HuH-7.5 (cell line): ENCODE measurements at regions not wholly inside any gene's neighbourhood (a gene's known extent, or its start where the extent isn't known, plus 50 kb on each side); places are given as distances from the start of the nearest gene placed in this dataset.
"Not testable (repeated sequence)": the region's sequence is repeated elsewhere in the genome, so short reads cannot be mapped to it uniquely, and the experiment has no call there.

Source experiments
- DNase-seq: peaks from one replicate; pipeline ENCODE4 v3.0.0; 2011; ENCODE audit warnings: low spot score

DNA sequence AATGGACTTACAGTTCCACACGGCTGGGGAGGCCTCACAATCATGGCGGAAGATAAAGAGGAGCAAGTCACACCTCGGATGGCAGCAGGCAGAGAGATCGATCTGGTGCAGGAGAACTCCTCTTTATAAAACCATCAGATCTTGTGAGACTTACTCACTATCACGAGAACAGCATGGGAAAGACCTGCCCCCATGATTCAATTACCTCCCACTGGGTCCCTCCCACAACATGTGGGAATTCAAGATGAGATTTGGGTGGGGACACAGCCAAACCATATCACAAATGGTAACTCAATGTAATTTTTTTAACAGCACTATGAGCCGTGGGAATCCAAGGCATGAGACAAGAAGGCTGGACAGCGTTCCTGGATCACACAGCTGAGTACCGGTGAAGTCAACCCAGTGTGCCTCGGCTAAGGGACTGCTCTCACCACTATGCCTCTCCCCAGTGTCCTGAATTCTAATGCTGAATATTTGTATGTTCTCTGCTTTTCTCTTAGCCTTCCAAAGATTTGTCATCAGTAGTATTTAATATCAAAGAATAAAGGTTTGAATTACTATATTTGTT lies 84.3 kb downstream of the IRS2 start:
- not testable (repeated sequence) for DNase-seq

DNA sequence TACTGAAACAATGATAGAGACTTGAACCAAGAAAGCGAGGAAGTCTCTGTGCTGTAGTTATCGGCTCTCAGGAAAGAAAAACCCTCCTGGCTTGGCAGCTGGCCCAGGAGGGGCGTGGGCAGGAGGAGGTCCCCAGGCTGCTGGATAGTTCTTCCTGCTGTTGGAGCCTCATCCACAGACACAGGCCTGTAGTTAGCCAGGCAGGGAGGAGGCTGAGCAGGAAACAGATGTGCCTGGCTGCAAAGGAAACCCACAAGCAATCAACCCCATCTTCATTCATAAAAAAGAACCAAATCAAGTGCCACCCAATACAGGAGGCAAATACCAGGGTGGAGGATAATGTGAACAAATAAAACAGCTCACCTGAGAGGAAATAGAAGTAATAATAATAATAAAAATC lies 86.2 kb downstream of the IRS2 start:
- no peak for DNase-seq

DNA sequence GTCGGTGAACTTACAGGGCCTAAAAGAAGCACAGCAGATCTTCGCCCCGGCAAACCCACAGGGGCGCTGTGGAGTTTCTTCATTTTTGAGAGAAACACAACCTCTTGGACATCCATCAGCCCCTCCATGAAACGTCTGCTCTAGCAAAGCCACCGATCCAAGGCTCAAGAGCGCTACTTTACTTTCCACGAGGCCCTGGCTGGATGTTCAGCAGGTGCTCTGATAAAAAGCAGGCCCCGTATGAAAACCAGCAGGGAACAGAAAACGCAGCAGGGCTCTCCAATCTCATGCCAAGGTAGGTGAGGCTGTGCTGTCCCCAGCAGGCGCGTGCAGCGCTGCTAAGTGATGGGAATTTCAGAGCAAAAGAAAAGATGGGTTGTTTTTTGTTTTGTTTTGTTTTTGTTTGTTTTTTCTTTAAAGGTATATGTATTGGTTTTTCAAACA lies 86.7 kb downstream of the IRS2 start:
- no peak for DNase-seq

DNA sequence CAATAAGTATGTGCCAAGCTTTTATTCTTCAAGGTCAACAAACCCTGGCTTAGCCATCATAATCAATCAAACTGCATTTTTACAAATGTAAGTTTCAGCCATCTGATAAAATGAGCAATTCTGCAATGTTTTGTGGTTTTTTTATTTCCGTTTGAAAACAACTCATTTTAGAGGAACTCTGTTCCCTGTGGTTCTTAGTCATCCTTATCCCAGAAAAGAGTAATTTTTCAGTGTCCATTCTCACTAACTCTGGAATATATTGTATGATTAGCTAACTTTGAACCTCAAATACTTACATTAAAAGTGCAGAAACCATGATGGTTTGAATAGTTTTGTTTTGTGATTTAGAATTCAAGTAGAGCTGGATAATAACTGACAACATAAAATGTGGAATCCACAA lies 87.6 kb downstream of the IRS2 start:
- no peak for DNase-seq

DNA sequence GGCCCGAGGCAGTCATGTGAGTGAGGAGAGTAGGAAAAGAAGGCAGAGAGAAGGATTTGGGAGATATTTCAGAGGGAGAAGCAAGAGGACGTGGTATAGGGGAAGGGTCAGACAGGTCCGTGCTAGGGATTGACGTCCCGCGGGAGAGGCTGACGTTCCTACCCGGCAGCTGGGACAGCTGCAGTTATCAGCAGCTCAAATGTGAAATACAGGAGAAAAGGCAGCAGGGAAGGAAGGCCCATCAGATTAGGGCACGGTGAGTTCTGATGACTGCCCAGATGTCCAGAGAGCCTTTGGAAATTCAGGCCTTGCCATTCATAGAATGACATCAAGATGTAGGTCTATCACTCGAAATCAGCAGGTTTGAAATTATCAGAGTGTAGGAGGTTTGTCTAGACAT lies 88.4 kb downstream of the IRS2 start:
- DNase-seq: no peak

DNA sequence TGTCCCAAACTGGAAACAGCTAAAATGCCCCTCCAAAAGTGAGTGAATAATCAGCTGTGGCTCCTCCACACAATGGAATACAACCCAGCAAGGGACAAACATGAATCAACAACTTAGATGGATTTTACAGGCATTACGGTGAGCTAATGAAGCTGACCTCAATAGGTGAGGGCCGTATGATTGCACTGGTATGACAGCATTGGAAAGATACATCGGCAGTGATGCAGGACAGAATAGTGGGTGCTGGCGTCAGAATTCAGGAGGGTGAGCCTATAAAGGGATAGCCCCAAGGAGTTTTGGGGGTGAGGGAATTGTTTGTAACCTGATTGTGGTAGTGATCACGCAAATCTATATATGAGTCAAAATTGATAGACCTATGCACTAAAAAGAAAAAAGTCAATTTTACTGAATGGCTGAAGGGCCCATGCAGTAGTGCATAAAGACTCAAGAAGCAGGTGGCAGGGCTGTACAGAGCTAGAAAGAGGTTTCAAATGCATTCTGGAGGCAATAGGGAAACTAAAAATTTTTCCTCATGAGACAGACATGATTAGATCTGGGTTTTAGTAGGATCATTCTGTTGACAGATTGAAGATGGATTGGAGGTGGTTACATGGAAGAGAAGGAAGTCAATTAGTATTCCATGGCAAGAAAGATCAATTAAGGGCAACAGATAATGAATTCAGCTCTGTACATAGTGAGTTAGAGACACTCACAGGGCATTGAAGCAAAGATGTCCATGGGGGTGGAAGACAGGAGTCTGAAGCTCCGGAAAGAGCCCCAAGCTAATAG lies 90.8 kb downstream of the IRS2 start:
- DNase-seq: no peak

DNA sequence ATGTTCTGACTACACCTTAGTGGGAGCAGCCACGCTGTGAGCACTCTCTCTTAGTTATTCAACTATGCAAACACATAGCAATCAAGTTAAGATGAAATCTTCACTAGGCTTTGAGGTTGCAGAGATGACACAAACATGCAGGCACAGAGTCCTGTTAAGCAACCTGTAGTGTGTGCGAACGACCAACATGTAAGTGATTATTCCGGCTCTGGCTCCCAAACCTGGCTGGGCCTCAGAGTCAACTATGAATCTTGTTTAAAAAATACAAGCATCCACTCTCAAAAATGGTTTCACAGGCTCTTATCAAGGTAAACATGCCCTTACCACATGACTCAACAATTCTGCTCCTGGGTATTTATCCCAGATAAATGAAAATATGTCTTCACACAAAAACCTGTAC lies 91.4 kb downstream of the IRS2 start:
- DNase-seq: no peak

DNA sequence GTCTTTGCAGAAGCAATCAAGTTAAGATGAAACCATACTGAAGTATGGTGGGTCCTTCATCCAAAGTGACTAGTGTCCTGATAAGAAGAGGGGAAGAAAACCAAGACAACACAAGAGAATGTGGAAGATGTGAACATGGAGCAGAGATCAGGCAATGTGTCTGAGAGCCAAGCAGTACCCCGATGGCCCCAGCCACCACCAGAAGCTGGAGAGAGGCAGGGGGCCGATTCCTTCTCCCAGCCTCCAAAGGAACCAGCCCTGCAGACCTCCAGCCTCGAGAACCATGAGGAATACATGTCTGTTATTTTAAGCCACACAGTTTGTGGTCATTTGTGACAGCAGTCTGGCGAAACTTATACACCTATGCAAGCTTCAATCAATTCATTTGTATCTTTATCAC lies 93.2 kb downstream of the IRS2 start:
- DNase-seq: no peak

DNA sequence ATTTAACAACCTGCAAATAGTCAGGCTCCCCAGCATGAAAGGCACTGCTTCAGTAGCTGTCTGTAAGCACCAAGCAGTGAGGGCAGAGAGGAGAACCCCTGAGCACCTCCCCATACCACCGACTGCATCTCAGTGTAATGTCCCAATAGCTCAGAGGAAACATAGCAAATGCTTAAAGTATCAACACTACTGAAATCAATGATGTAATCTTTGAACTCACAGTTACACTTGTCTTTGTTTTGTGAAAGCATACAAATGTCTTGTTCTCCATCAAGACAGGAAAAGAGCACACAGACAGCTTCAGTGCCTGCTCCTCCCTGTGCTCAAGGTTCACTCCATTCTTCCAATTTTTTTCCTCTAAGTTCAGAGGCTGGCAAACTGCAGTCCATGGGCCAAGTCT lies 94.7 kb downstream of the IRS2 start:
- DNase-seq: no peak

DNA sequence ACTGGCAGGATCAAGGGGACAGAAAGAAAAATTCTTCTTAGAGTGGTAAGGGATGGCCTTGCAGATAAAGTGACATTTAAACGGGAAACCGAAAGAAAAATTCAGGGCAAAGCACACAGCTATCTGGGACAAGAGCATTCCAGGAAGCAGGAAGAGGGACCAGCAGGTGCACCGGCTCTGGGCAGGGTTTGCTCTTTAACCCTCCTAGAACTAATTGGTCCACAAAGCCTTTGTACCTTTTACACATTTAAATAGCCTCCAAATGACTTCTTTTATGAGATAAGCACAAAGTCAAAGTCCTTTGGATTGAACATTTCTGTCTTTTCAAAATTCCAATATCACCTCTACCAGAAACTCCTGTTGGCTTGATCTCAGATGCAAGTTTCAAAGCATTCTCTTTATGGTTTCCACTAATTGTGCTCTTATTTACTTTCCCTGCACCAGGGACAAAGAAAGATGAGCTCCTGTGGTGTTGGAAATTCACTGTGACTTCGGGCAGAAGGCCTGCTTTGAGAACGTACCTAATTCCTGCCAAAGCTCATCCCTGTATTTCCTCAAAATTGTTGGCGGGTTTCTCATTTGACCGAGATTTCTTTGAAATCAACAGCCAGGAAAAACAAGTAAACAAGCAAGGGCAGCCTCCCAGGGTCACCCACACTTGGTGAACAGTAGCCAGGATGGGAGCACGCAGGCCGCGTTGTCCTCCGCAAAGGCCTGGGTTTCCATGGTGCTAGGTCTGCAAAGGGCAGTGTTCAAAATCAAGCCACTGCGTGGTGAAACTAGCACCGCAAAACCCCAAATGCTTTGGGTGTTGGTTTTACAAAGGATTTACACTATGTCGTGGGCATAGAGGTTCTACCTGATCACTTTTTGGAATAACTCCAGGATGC lies 98.6 kb downstream of the IRS2 start:
- DNase-seq: no peak

DNA sequence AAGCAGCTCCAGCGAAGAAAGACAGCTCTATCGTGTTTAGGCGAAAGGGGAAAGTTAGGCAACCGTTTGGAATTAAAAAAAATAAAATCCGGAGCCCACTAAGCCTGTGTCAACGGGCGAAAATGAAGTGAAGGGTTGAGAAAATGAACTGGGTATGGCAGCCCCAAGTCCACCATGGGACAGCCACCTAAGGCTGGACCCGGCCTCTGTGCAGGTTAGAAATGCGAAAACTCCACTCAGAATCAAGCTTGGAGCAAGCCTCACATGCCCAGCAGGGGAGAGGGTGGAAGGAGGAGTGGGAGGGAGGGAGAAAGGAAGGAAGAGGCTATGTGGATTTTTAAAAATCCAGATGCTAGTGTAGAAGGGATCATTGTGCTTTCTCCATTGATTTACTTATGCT lies 101.2 kb downstream of the IRS2 start:
- DNase-seq: no peak

DNA sequence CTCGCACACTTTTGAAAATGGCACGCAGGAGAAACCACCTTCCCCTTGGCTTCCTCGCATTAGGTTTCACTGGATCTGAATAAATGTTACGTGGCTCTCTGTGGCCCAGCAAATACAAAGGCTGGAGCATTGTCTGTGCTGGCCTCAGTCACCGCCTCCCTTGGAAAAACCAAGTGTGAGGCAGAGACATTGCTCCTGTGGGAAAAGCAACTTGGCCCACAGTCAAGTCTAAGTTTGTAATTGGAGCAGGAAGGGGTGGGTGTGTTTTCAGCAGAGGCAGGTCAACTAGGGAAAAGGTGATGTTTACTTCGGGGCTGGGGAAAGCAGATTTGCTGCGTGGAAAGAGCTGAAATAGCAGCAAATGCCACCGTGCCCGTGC lies 101.6 kb downstream of the IRS2 start:
- no peak for DNase-seq

DNA sequence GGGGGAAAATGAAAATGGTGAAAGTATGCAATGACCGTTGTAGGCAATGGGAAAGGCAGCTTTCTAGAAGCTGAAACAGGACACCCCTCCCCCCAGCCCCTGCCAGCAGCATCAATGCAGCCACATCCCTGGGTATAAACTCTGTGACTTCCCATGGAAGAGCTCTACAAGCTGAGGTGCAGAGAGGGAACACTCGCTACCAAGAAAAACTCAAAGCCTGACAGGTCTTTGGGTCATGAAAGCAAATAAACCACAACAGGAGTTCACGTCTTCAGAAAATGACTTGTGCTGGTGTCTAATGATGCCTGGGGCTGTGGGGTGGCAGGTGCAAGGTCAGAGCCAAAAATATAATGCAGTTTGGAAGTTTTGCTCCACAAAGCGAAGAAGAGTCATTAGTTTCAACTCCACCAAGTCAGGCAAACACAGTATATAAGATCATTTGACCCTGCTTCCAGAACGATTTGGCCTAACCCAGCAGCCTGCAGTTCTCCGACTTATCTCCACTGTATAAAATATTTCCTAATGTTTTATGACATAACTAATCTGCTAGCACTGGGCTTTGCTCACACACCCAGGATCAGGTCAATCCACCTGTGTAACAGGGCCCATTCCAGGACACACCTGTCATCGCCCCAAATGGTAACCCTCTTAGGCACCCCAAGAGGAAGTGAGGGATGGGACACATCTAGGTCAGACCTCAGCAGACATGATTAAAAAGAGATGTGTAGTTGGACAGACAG lies 102.1 kb downstream of the IRS2 start:
- no peak for DNase-seq

DNA sequence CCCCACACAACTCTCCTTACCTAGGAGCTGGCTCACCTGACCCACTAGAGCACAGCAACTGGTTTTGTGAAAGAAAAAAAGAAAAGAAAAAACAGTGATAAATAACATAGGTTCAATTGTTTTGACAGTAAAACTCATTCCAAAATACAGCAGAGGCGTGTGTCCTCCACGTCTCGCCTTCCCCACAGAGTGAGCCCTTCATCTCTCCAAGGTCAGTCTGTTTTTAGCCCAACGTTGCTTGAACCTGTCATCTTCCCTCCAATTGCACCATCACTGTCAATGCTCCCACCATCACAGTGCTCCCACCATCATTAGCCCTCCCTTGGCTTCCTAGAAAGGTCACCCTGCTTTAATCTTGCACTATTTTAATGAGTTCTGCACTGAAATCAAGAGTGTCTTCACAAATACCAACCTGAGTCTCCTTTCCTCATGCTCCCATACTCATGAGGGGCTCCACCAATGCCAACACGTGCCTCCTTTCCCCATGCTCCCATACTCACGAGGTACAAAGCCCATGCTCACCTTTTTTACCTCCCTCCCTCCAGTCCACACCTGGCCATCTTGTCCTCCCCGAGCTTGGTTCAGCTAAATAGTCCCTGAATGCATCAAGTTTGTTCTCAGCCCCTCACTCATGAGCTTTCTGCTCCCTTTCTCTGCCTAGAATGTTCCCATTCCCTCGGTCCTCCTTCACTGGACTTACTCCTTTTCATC lies 103.7 kb downstream of the IRS2 start:
- DNase-seq: no peak

DNA sequence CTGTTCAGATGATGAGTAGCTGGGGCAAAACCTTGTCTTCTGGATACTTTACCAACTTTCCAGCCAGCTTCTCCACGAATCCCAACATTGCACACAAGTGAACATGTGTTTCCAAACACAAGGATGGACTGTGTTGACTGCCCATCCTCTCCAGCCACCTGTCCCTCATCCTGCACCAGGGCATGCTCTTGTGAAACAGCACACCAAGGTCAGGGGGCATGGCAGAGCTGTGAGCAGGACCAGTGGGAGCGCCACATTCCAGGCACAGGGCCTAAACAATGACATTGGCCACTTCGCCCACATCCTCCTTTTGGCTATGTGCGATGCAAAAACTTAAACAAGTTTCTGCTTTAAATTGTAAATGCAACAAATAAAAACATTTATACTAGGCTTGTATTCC lies 105.5 kb downstream of the IRS2 start:
- no peak for DNase-seq

DNA sequence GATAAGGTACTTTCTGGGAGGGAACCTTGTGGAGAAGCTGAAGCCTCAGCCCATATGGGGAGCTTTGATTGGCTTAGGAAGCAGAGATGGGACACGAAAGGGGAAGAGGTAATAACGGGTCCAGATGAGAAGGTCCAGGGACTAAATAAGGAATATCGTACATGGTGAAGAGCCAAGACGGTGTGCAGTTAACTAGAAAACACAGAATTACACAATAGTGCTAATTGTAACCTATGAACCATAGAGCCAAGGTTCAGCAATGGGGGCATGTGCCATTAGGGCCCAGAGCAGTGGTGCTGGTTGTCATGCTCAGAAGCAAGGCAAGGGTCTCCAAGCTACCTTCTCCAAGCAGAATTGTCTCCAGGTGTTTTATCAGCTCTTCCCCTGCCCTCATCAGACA lies 106.1 kb downstream of the IRS2 start:
- DNase-seq: no peak

DNA sequence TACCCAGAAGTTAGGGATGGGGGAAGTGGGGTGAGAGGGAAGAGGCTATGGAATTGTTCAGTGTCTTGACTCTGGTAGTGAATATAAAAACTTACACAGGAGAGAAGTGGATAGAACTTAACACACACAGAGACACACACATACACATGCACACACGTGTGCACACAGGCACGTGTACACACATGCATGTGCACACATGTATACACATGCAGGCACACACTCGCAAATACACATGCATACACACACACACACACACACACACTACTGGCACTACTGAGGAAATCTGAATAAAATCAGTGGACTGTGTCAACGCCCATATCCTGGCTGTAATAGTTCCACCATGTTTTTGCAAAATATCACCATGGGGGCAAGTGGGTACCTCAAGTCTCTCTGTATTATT lies 107.9 kb downstream of the IRS2 start:
- DNase-seq: no peak

DNA sequence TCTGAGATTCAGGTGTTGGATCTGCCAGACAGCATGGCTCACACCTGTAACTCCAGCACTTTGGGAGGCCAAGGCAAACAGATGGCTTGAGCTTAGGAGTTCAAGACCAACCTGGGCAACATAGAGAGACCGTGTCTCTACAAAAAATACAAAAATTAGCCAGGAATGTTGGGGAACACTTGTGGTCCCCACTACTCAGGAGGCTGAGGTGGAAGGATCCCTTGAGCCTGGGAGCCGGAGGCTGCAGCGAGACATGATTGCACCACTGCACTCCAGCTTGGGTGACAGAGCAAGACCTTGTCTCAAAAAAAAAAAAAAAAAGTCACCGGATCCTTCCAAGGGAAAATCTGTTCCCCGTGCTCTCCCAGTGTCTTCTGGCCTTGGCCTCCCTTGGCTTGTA lies 109.2 kb downstream of the IRS2 start:
- no peak for DNase-seq

DNA sequence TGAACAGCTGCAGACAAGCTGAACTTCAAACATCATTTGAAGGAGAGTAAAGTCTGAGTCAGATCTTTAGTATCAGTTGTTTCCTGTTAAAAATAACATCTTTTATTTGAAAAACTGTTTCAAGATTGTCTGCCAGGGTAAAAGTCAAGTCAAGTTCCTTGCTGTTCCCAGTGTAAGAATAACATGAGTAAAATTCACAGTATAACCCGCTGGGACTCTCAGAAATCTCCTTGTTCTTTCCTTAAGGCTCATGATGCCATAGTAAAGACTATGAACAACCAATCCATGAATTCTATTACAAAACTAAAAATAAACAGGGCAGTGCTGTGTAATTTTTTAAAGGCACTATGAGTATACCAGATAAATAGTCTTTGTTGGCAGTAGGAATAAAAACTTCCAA lies 112.9 kb downstream of the IRS2 start:
- no peak for DNase-seq

DNA sequence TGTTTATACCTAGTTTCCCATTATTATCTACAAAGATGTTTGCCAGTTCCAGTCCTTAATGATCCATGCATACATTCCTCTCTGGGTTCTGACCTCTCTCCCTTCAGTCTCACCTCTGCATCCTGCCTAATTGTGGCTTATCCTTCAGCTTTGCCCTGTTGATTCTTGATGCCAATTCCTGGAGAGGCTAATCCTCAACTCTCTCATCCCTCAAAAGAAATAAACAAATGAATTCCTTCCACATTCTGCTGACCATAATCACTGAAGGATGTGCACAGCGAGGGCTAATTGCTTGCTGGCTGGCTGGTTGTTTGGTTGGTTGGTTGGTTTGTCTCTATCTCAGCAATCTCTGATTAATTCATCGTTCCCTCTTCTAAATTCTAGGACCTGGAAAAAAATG lies 113.8 kb downstream of the IRS2 start:
- DNase-seq: no peak

DNA sequence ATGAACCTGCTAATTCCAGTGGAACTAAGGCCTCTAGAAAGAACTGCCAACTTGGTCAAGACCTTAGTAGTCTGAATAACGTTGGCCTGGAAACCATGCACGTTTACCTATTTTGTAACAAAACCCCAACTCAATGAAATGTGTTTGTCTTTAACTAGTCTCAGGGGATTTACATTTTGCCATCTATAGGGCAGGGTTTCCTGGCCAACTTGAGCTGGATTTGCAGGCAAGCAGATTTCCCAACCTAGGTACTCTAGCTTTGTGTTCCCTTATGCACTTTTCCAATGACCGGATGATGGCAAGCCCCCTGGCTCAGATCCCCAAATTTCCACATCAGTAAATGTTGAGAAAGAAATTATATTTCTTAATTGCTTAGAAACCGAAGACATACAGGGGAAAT lies 114.5 kb downstream of the IRS2 start:
- DNase-seq: no peak

DNA sequence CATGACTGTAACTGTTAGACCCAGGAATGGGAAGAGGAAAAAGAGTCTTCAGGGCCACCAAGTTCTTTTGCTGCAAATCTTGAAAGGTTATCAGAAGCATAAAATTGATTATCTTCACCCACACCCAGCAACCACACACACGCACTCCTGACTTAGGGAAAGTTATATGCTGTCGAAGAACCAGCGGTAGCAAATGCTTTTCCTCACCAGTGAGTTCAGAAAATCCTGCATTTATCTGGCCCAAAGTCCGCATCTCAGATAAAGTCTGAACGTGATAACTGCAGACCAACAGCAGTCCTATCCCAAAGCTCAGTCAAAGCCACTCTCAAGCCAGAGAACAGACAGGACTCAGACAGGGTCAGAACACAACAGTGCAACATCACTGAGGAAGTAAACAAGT lies 115.6 kb downstream of the IRS2 start:
- no peak for DNase-seq
